ENCODE measurements at regions not wholly inside any gene's neighbourhood (a gene's known extent, or its start where the extent isn't known, plus 50 kb on each side); places are given as distances from the start of the nearest gene placed in this dataset.
A peak's percentile ranks its signal among the peaks of the same experiment; 100 is the strongest.
"Not testable (repeated sequence)": the region's sequence is repeated elsewhere in the genome, so short reads cannot be mapped to it uniquely, and the experiment has no call there.

GRCh38 chr2:167745667-167746066 lies 501.7 kb downstream of the STK39 start:
- no peak for DNase-seq

- DNase-seq: not testable (repeated sequence)
Measured at GRCh38 chr2:167739921-167740320, 507.5 kb downstream of the STK39 start.

DNA sequence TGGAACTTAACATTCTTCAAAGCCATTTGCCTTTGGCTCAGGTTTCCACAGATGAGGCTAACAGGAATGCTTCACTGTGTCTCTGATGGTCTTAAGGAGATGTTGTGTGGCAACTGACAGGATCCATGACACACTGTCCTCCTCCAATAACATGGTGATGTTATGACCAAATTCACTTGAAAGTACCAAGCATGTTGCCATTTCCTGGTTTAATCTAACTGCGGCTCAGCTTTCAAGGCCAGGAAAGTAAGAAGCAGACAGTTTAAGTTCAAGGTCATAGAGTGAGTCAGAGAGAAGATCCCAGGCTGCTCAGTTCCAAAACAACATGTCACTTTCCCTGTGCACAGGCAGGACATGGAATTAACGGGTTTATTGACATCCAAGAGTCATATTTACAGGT lies 513.6 kb downstream of the STK39 start:
- DNase-seq: peak; percentile 19

DNA sequence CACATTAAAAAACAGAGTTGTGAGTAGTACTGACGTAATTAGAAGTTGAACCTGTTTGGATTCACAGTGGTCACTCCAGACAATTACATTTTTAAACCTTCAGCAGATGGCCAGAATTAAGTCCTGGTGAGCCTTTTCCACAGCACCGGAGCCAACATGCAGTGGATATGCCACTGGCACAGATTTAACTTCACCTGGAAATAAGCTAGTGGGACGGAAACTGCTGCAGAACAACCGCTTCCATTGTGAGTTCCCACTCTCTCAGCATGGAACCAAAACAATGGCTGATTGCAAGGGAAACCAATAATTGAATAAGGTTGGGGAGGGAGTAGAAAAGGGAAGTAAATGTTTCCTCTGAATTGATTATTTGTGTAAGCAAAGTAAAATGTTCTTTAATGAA lies 515.1 kb downstream of the STK39 start:
- DNase-seq: no peak

DNA sequence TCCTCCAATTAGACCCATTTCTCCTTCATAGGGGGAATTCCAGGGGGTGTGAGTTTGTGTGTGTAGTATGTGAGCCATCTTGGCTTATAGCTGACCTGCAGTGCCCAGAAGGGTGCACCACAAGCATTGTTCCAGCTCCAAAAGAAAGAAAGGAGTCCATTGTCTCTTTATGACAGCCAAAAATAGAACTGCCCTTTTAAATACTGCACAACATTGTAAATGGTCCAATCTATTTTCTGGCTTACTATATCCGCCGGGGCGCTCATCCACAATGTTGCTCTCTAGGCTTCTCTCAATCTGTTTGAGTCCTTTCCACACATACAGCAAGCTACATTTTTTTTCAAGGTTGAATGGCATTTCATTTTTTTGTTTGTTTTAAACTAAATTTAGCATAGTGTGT lies 517.5 kb downstream of the STK39 start:
- DNase-seq: no peak

DNA sequence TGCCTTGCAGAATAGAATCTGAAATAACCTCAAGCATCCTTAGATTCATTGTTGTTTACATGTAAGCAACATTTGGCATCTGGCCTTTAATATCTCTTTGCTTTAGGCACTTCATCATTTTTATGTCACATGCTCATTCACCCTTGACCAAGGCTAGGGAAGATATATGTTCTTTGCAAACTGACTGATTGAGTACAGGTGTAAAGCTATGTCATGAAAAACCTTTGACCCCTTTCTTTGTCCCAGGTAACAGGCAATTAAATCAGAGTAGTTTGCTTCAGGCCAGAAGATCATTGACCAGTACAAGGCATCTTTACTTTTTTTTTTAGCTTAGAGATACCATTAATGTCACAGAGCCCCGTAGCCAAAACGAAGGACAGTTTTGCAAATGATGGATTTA lies 520.6 kb downstream of the STK39 start:
- DNase-seq: no peak

- DNase-seq: no peak
Measured at GRCh38 chr2:167721593-167721992, 525.8 kb downstream of the STK39 start.

GRCh38 chr2:167719410-167719809 lies 528.0 kb downstream of the STK39 start:
- DNase-seq: no peak

- no peak for DNase-seq
Measured at GRCh38 chr2:167718560-167718959, 528.8 kb downstream of the STK39 start.

DNA sequence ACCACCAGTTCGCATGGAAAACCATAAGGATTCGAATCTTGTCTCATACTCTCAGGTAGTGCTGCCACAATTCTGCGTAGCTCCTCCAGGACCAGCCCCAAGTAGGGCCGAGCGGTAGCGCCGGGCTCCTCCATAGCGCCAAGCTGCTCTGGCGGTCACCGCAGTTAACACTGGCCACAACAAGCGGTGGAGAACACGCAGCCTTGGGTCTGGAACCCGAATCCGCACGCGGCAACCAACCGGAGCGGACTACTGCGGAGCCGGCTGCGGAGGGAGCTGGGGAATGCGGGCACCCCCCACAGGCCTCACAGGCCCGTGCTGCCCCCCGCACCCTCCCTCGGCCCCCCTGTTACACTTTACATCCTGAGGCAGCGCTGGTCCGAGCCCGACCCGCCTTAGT lies 531.5 kb downstream of the STK39 start:
- DNase-seq: no peak

GRCh38 chr2:167715498-167715897 lies 531.9 kb downstream of the STK39 start:
- DNase-seq: not testable (repeated sequence)

DNA sequence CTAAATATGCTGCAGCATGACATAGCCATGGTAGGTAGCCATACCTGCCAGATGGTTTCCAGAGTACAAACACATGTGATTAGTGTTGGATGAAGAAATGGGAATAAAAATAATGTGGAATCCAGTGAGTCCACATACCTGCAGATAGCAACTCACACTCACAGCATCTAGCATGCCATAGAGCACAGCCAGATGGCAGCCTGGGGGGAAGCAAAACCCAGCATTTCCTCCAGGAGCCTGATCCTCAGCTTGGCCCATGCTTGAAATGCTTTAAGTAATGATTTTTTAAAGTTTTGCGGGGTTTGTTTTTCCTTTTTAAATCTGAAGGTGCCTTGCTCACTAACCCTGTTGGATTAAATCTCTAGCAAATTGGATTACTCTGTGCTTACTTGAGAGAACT lies 535.1 kb downstream of the STK39 start:
- no peak for DNase-seq

- no peak for DNase-seq
Measured at GRCh38 chr2:167708998-167709397, 538.4 kb downstream of the STK39 start.

- no peak for DNase-seq
Measured at GRCh38 chr2:167706800-167707199, 540.6 kb downstream of the STK39 start.

DNA sequence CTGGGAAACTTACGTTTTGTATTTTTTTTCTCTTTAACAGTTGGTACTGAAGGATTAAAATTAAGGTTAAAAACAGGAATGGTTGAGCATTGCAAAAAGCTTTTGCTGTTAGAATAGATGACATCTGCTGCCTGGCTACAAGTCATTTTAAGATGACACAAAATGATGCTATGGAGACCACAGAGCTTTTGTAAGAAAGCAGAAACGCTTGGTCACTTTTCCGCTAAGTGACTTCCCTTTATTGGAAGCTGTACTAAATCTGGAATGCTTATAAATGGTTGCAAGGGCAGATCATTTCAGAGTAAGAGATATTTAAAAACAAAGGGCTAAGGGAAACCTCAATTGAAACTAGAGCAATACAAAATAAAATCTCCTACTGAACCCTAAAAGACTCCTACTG lies 544.0 kb downstream of the STK39 start:
- no peak for DNase-seq

DNA sequence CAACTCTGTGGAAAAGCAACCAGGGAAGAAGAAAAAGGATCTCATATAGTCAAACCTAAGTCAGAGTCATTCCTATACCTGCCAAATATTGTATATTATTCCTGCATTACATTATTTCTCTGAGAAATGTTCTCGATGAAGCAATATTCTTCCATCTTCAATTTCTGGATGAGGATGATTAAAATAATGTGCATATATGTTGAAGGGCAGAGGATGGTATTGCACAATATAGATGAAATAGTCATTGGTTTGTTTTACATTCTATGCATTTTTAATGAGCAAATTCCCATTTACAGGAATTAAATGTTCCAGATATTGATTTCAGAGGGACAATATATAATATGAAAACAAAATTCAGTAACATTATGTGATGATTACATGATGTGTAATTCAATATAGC lies 545.2 kb downstream of the STK39 start:
- DNase-seq: no peak

- no peak for DNase-seq
Measured at GRCh38 chr2:167701651-167702050, 545.7 kb downstream of the STK39 start.

- no peak for DNase-seq
Measured at GRCh38 chr2:167697948-167698347, 549.4 kb downstream of the STK39 start.

GRCh38 chr2:167697194-167697593 lies 550.2 kb downstream of the STK39 start:
- no peak for DNase-seq

- DNase-seq: no peak
Measured at GRCh38 chr2:167692936-167693335, 554.5 kb downstream of the STK39 start.

DNA sequence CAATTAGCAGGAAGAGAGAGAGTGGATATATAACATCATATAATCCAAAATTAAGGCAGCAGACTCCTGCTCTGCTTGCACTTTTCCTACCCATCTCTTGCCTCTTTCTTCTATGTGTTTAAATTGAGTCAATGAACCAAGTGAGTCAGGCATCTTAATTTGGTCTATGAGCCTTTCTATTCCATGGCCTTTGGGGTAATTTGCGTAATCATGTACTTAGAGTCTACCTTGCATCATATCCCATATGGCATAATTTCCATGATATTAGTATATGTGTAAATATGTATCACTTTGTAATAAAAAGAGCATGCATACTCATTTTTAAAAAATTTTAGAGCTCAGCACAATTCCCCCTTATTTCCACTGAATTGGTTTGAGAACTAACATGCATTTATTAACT lies 555.2 kb downstream of the STK39 start:
- no peak for DNase-seq

GRCh38 chr2:167689444-167689843 lies 558.0 kb downstream of the STK39 start:
- DNase-seq: no peak

GRCh38 chr2:167686691-167687090 lies 560.7 kb downstream of the STK39 start:
- DNase-seq: no peak

DNA sequence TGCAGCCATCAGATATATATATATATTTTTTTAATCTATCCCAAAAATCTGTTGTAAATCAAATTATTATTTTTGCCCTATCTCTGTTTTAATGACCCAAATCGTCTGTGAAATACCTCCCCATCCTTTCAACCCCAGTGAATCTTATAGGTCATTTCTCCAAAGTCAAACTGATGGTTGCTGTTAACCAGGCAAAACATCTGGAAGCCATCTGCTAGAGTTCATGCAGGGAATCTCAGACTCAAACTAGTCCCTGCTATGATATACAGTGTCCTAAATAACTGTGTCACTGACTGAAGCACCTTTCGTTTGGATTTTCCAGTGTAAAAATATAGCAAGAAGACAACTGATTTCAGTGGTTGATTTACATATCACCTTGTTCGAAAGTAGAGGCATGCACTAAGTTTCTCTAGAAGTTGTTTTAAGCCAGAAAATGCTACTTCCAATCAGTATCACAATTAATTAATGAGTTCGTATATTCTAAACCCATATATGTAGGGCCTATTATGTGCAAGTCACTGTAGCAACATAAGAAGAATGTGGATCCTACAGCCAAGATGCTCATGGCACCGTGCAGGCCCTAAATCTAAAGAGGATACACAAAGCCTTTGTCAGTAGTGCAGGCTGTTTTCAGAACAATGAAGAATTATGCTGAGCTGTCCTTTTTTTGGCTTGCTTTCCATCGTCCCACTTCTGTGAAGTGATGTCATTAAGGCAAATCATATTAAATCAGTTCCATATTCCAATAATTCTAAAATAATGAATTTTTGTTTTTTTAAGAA lies 566.0 kb downstream of the STK39 start:
- DNase-seq: no peak

- no peak for DNase-seq
Measured at GRCh38 chr2:167678158-167678557, 569.2 kb downstream of the STK39 start.

Data from kidney glomerular epithelial cell (primary cell).